Psoas muscle (tissue), 7 donors: ENCODE measurements at regions not wholly inside any gene's neighbourhood (a gene's known extent, or its start where the extent isn't known, plus 50 kb on each side); places are given as distances from the start of the nearest gene placed in this dataset.

Experiments used
- ATAC-seq, 4 donors: fragments of 200-7000 bp; cut with Tn5 transposase; one replicate each; pipeline ENCODE4 v1.9.1; 2020; ENCODE audit warnings: moderate library complexity in 3 of 4, mild to moderate bottlenecking in 2 of 4
- DNase-seq, 2 donors: peaks; one replicate each; pipeline ENCODE4 v3.0.0-alpha.2; 2020
- H3K27ac ChIP-seq: fragments of 200-600 bp; one replicate; pipeline ENCODE4 v1.8.0; 2022
- H3K27me3 ChIP-seq, 3 donors: fragments of 200-600 bp in 1 of 3; one replicate each; pipeline versions ENCODE4 v1.6.1 to v1.8.0; 2013 to 2022; ENCODE audit warnings: low read length in 2 of 3, mild to moderate bottlenecking in 2 of 3, moderate library complexity in 1 of 3; ENCODE audit not compliant: insufficient read depth in 3 of 3
- H3K36me3 ChIP-seq, 2 donors: fragments of 200-600 bp in 1 of 2; one replicate each; pipeline versions ENCODE4 v1.6.1 to v1.8.0; 2013 to 2022; ENCODE audit warnings: low read depth in 1 of 2, mild to moderate bottlenecking in 1 of 2, moderate library complexity in 1 of 2; ENCODE audit not compliant: insufficient read depth in 1 of 2
- H3K4me1 ChIP-seq: fragments of 200-600 bp; one replicate; pipeline ENCODE4 v1.8.0; 2022
- H3K4me3 ChIP-seq: fragments of 200-600 bp; one replicate; pipeline ENCODE4 v1.8.0; 2022; ENCODE audit warnings: mild to moderate bottlenecking
- H3K9me3 ChIP-seq: fragments of 200-600 bp; one replicate; pipeline ENCODE4 v1.8.0; 2022
- WGBS, 3 donors: extraction: QIAGEN DNeasy Blood & Tissue Kit; methylation state at CpG; one replicate each; pipeline versions ENCODE4 v1.1.6 to v1.1.7; 2013; 5-methylcytosine and 5-hydroxymethylcytosine counted together
- intact Hi-C, 2 donors: fragments of 100-400 bp; cut with DNase I; formaldehyde crosslinking; loops; one replicate each; pipeline versions ENCODE4 v1.11.0 to v1.14.2; 2022
- TF ChIP-seq, protein P1 (sequence below): fragments of 200-600 bp; IDR thresholded peaks from one replicate; pipeline ENCODE4 v1.8.0; 2022; ENCODE audit warnings: antibody characterized with exemption
- donor health status: healthy with polysubstance abuse.
- donor health status: DM: no; HTN: no; CAD: no; lungs with moderate emphysema.
- donor health status: Bipolar disorder and iron deficiency.
- donor health status: healthy.
- donor health status: DM: yes; HTN: yes; CAD: no.
- donor health status: DM: no; HTN: no; CAD: no.
- donor health status: DM: yes; HTN: yes; CAD: no.

DNA sequence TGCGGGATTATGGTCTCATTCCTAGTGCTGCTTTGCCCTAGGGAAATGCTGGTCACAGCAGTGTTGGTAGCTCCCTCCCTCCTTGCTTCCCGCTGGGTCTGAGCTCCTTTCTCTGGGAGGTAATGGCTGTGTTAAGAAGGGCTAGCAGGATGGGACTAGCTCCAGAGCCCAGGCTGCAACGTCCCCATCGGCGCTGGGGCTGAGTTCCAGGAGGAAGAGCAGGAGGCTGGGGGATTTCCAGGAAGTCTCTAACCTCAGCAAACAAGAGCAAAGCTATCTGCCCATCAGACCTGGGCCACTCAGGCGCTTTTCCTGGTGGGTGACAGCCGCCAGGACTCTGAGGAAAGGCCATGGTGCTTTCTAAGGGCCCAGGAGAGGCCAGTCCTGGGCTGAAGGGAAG is 174.2 kb downstream of the DLL1 start:
- TF ChIP-seq, protein P1, sequence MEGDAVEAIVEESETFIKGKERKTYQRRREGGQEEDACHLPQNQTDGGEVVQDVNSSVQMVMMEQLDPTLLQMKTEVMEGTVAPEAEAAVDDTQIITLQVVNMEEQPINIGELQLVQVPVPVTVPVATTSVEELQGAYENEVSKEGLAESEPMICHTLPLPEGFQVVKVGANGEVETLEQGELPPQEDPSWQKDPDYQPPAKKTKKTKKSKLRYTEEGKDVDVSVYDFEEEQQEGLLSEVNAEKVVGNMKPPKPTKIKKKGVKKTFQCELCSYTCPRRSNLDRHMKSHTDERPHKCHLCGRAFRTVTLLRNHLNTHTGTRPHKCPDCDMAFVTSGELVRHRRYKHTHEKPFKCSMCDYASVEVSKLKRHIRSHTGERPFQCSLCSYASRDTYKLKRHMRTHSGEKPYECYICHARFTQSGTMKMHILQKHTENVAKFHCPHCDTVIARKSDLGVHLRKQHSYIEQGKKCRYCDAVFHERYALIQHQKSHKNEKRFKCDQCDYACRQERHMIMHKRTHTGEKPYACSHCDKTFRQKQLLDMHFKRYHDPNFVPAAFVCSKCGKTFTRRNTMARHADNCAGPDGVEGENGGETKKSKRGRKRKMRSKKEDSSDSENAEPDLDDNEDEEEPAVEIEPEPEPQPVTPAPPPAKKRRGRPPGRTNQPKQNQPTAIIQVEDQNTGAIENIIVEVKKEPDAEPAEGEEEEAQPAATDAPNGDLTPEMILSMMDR: no peak
- DNase-seq (no peak), ATAC-seq (no peak)
- Histone ChIP-seq H3K27ac (no peak overlapping the region), H3K4me1 (no peaks in the 10 kb centered on the region), H3K36me3 (no peaks in the 10 kb centered on the region), H3K27me3 (no peaks in the 10 kb centered on the region), H3K4me3 (no peak overlapping the region), H3K9me3 (peaks cover 15% of the 10 kb centered on the region)
- intact Hi-C loops: no loop called here
- WGBS, 3 donors: 46 to 59% (median 55%) methylated on average over 7 of the region's 7 CpGs

DNA sequence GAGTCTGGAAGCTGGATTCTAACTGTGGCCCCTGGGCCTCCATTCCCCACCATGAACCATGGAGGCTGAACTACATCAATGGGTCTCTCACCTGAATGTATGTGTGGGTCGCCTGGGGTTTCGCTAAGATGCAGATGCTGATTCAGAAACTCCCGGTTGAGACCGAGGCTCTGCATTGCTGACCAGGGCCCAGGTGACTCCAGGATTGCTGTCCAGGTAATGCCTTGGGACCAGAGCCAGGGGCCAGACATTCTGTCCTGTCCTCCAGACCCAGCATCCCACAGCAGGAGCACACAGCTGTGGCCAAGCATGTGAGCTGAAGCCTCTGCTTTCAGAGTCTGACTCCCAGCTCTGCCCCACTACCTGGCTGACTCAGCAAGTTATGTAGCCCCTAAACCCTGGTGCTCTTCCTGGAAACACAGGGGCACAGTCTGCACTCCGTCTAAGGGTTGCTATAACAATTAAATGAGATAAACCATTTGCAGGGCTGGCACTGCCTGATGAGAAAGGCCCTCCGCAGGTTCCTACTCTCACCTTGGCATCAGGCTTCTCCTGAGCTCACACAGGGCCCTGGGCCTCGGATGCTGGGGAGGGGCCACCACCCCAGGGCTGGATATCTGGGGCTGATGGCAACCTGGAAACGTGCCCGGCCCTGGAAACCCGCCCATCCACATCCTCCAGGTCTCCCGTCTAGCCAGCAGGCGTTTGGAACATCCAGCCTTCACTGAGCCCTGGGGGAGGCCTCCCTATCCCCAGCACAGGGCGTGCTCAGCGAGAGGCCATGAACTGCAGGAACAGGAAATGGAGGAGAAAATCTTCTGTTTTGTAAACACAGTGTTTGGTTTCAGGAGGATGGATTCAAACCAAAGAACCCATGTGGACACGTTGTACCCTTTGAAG is 175.7 kb downstream of the DLL1 start:
- 57 to 72% (median 58%) methylated on average over 15 of the region's 15 CpGs for WGBS, 3 donors
- ATAC-seq: no peak
- DNase-seq: peak; percentile 9 to 57

DNA sequence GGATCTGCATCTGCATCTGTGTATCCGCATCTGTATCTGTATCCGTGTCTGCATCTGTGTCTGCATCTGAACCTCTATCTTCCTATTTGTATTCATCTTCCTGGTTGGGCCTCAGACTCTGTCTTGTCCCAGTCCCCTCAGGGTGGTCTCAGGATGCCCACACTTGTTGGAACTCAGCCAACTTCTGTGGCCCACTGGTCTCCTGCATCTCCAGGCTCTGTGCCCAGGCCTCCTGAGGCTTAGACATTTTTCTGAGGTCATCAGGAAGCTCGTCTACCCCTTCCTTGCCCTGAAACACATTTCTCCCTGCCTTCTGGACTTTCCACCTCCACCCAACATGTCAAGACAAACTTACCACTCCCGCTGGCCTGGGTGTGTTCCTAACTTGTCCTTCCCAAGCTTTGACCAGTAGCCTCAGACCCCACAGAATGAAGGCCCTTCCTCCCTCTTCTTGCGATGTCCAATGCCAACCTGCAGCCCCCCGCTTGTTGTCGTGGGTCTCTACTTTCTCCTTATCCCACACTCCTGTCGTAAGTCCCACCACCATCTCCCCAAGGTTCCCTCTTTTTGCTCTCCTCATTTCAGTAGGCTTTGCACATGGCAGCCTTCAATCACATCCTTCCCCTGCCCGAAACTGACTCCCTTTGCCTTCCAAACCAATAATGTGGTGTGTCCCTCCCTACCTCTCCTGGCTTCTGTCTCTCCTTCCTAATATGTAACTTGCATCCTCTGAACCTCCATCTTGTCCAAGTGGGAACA is 176.5 kb downstream of the DLL1 start:
- TF ChIP-seq, protein P1: no peak
- intact Hi-C loops: no loop called here
- Histone ChIP-seq H3K4me3 (no peak overlapping the region), H3K4me1 (no peaks in the 10 kb centered on the region), H3K36me3 (no peaks in the 10 kb centered on the region), H3K9me3 (no peaks in the 10 kb centered on the region), H3K27ac (no peak overlapping the region), H3K27me3 (no peaks in the 10 kb centered on the region)
- DNase-seq: peak in 1 of 2 donors; percentile 24
- ATAC-seq: no peak
- WGBS, 3 donors: 88 to 90% (median 90%) methylated on average over 9 of the region's 9 CpGs

More for the DNA sequence above, 175.7 kb downstream of the DLL1 start:
- intact Hi-C loops: no loop called here
- Histone ChIP-seq H3K36me3 (no peaks in the 10 kb centered on the region), H3K4me1 (no peaks in the 10 kb centered on the region), H3K27ac (no peak overlapping the region), H3K9me3 (peaks cover 2% of the 10 kb centered on the region), H3K4me3 (no peak overlapping the region), H3K27me3 (no peaks in the 10 kb centered on the region)
- TF ChIP-seq, protein P1: no peak

DNA sequence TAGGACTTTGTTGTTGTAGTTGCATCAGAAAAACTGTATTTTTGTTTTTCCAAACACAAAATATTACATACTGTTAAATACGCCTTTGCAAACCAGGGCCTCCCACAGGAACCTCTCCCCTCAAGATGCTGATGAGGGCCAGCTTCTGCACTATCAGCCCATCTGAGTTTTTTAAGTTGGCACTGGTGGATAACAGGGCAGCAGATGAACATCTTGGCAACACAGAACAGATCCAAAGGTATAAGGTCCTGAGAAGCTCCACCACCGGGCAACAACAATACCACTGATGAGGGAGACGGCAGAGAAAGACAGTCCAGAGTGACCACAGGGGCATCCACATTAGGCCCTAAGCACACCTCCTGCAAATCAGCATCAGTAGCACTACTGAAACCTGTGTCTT is 177.7 kb downstream of the DLL1 start:
- WGBS, 3 donors: 91 to 94% (median 93%) methylated on average over 3 of the region's 3 CpGs
- no peaks in the 10 kb centered on the region for H3K27me3 ChIP-seq
- H3K4me3 ChIP-seq: no peak overlapping the region
- ATAC-seq (no peak), DNase-seq (no peak)
- H3K36me3 ChIP-seq: no peaks in the 10 kb centered on the region
- no peak overlapping the region for H3K27ac ChIP-seq
- no peaks in the 10 kb centered on the region for H3K9me3 ChIP-seq
- intact Hi-C loops: no loop called here
- no peaks in the 10 kb centered on the region for H3K4me1 ChIP-seq
- TF ChIP-seq, protein P1: no peak
